Heart left ventricle (tissue), 16 donors: ENCODE measurements at regions not wholly inside any gene's neighbourhood (a gene's known extent, or its start where the extent isn't known, plus 50 kb on each side); places are given as distances from the start of the nearest gene placed in this dataset.

Experiments used
- ATAC-seq, 4 donors: fragments of 200-7000 bp; cut with Tn5 transposase; one replicate each; pipeline ENCODE4 v1.9.1; 2020 to 2022; ENCODE audit warnings: moderate library complexity in 4 of 4, mild to moderate bottlenecking in 3 of 4, moderate number of reproducible peaks in 1 of 4
- DNase-seq, 5 donors: peaks; one replicate each; pipeline ENCODE4 v3.0.0-alpha.2; 2020
- H3K27ac ChIP-seq, 12 donors: fragments of 200-600 bp; sonication (generic) in 4 of 12; one replicate each; pipeline versions ENCODE4 v1.5.0 to v1.8.0; 2016 to 2022; ENCODE audit warnings: mild to moderate bottlenecking in 2 of 12
- H3K27me3 ChIP-seq, 9 donors: fragments of 200-600 bp; sonication (generic) in 2 of 9; one replicate each; pipeline versions ENCODE4 v1.5.1 to v1.8.0; 2016 to 2022; ENCODE audit warnings: mild to moderate bottlenecking in 3 of 9
- H3K36me3 ChIP-seq, 9 donors: fragments of 200-600 bp; sonication (generic) in 2 of 9; one replicate each; pipeline versions ENCODE4 v1.5.0 to v1.8.0; 2018 to 2022; ENCODE audit warnings: mild to moderate bottlenecking in 2 of 9
- H3K4me1 ChIP-seq, 12 donors: fragments of 200-600 bp; sonication (generic) in 4 of 12; one replicate each; pipeline versions ENCODE4 v1.5.0 to v1.8.0; 2016 to 2022; ENCODE audit warnings: mild to moderate bottlenecking in 3 of 12
- H3K4me3 ChIP-seq, 12 donors: fragments of 200-600 bp; sonication (generic) in 4 of 12; one replicate each; pipeline versions ENCODE4 v1.5.0 to v1.8.0; 2017 to 2022; ENCODE audit warnings: mild to moderate bottlenecking in 9 of 12, moderate library complexity in 4 of 12
- H3K9me3 ChIP-seq, 12 donors: fragments of 200-600 bp; sonication (generic) in 4 of 12; one replicate each; pipeline versions ENCODE4 v1.5.0 to v1.8.0; 2016 to 2022; ENCODE audit warnings: mild to moderate bottlenecking in 1 of 12
- CTCF ChIP-seq, 12 donors: fragments of 200-600 bp; sonication (generic) in 4 of 12; IDR thresholded peaks; one replicate each; pipeline versions ENCODE4 v1.5.0 to v1.8.0; 2018 to 2022; ENCODE audit warnings: antibody characterized with exemption in 12 of 12, mild to moderate bottlenecking in 5 of 12
- POLR2A ChIP-seq, 2 donors: fragments of 450-650 bp; IDR thresholded peaks; one replicate each; pipeline ENCODE4 v1.6.1; 2017; ENCODE audit warnings: antibody characterized with exemption in 2 of 2, mild to moderate bottlenecking in 2 of 2, moderate library complexity in 2 of 2
- WGBS, 4 donors: extraction: QIAGEN DNeasy Blood & Tissue Kit in 2 of 4; methylation state at CpG; one replicate each; pipeline versions ENCODE4 v1.1.5 to v1.1.7; 2013 to 2018; 5-methylcytosine and 5-hydroxymethylcytosine counted together
- intact Hi-C, 10 donors: fragments of 100-400 bp; cut with DNase I; formaldehyde crosslinking; loops; one replicate each; pipeline versions ENCODE4 v1.11.1 to v1.14.2; 2022
- donor health status: ischemic (EF 13 %, LVEDD 7.1; RV severe dilation, severe dysfunction).
- donor health status: healthy with polysubstance abuse.
- donor health status: DM: no; HTN: yes; CAD: no.
- donor health status: DM: no; HTN: no; CAD: no.
- donor health status: ischemic (EF 25% LVEDD 6.9; RV normal size, moderate dysfunction).
- donor health status: ischemic (EF 25% LVEDD 5.7; RV mildly dilated, moderate dysfunction).
- donor health status: healthy.
- donor health status: DM: yes; HTN: yes; CAD: no.
- donor health status: ischemic (EF 35%, LVEDD 5.7; RV mildly dilated, moderate dysfunction).
- donor health status: nonischemic (EF 11% LVEDD 7.7; RV severe dilation, severe dysfunction).
- donor health status: DM: yes; HTN: yes; CAD: no.
- donor health status: PGD.
- donor health status: ischemic (EF 29% LVEDD 5.4; RV normal size, mild dysfunction).
- donor health status: nonischemic (EF 23%, LVEDD 6.1; RV moderate dilation, normal function).

- Histone ChIP-seq H3K4me1 (no peaks in the 10 kb centered on the region), H3K4me3 (no peak overlapping the region), H3K27ac (no peak overlapping the region), H3K36me3 (no peaks in the 10 kb centered on the region), H3K27me3 (no peaks in the 10 kb centered on the region), H3K9me3 (no peaks in the 10 kb centered on the region)
- DNase-seq = no peak
- 70 to 78% (median 75%) methylated on average over 6 of the region's 6 CpGs for WGBS, 4 donors
- TF ChIP-seq CTCF (IDR thresholded peaks at IDR 0.05) (no peak), POLR2A (IDR thresholded peaks at IDR 0.05) (no peak)
- intact Hi-C loops = no loop called here
- no peak for ATAC-seq
Observed at GRCh38 chr18:14916851-14917250, 168.9 kb downstream of the ANKRD30B start.

DNA sequence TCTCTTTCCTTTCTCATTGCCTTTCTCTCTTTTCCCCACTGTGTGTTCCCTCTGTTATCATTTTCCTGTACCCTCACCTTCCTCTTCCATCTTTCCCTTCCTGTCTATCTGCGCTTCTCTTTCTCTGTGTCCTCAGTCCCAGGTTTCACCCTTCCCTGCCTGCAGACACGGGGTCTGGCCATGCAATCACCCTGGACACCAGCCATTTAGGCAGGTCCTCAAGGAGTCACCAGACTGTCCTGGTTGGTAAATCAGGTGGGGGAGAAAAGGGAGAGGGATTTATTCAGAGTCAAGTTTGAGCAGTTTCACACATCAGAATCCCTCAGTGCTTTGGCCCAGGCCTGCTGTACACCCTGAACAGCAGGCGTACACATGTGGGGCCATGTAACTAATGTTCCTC lies 169.3 kb downstream of the ANKRD30B start:
- WGBS, 4 donors = 69 to 78% (median 71%) methylated on average over 3 of the region's 3 CpGs
- DNase-seq (no peak), ATAC-seq (no peak)
- Histone ChIP-seq H3K36me3 (no peaks in the 10 kb centered on the region), H3K4me1 (no peaks in the 10 kb centered on the region), H3K9me3 (no peaks in the 10 kb centered on the region), H3K27ac (no peak overlapping the region), H3K4me3 (no peak overlapping the region), H3K27me3 (no peaks in the 10 kb centered on the region)
- intact Hi-C loops = no loop called here
- TF ChIP-seq POLR2A (IDR thresholded peaks at IDR 0.05) = no peak
- TF ChIP-seq CTCF (IDR thresholded peaks at IDR 0.05) = no peak

- DNase-seq = no peak
- Histone ChIP-seq H3K9me3 (no peaks in the 10 kb centered on the region), H3K4me3 (no peak overlapping the region), H3K4me1 (no peaks in the 10 kb centered on the region), H3K36me3 (no peaks in the 10 kb centered on the region), H3K27me3 (no peaks in the 10 kb centered on the region), H3K27ac (no peak overlapping the region)
- WGBS, 4 donors = 7 to 29% (median 24%) methylated on average over 1 of the region's 1 CpG
- intact Hi-C loops = no loop called here
- no peak for ATAC-seq
- TF ChIP-seq CTCF (IDR thresholded peaks at IDR 0.05) (no peak), POLR2A (IDR thresholded peaks at IDR 0.05) (no peak)
Observed at GRCh38 chr18:14919666-14920065, 171.7 kb downstream of the ANKRD30B start.

DNA sequence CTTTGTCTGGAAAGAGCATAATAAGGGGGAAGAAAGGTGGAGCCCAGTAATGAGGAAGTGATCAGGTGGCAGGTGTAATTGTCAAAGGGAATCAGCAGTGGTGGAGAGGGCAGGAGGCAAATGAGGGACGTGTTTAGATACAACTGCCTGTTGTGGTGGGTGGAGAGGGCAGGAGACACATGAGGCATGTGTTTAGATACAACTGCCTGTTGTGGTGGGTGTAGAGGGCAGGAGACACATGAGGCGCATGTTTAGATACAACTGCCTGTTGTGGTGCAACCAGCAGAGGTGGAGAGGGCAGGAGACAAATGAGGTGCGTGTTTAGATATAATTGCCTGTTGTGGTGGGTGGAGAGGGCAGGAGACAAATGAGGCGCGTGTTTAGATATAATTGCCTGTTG lies 173.1 kb downstream of the ANKRD30B start:
- H3K27me3 ChIP-seq = no peaks in the 10 kb centered on the region
- H3K4me1 ChIP-seq = no peaks in the 10 kb centered on the region
- TF ChIP-seq POLR2A (IDR thresholded peaks at IDR 0.05) (no peak), CTCF (IDR thresholded peaks at IDR 0.05) (no peak)
- no peaks in the 10 kb centered on the region for H3K9me3 ChIP-seq
- ATAC-seq (no peak), DNase-seq (no peak)
- no peaks in the 10 kb centered on the region for H3K36me3 ChIP-seq
- 79 to 83% (median 82%) methylated on average over 5 of the region's 5 CpGs for WGBS, 4 donors
- H3K4me3 ChIP-seq = no peak overlapping the region
- no peak overlapping the region for H3K27ac ChIP-seq
- intact Hi-C loops = no loop called here
